GM21825 (cell line): ENCODE measurements at regions not wholly inside any gene's neighbourhood (a gene's known extent, or its start where the extent isn't known, plus 50 kb on each side); places are given as distances from the start of the nearest gene placed in this dataset.

Source experiments
- ATAC-seq: cut with Tn5 transposase; IDR thresholded peaks from one replicate; pipeline ENCODE4 v1.9.1; 2021; ENCODE audit warnings: mild to moderate bottlenecking, moderate library complexity; ENCODE audit not compliant: unreplicated experiment

DNA sequence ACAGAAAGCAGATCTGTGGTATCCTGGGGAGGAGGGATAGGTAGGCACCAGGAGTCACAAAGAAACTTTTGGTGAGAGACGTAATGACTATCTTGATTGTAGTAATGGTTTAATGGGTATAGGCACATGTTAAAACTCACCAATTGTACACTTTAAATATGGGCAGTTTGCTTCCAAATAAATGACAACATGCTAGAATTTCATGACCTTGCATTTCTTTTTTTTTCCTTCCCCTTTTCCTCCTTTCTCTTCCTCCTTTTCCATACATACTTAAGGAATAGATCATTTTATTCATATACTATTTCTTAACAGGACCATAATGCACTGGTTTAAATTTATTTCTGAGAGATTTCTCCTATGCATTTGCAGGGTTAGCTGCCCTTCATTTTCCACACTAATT, 341.8 kb downstream of the TMEM182 start:
- ATAC-seq: no peak

DNA sequence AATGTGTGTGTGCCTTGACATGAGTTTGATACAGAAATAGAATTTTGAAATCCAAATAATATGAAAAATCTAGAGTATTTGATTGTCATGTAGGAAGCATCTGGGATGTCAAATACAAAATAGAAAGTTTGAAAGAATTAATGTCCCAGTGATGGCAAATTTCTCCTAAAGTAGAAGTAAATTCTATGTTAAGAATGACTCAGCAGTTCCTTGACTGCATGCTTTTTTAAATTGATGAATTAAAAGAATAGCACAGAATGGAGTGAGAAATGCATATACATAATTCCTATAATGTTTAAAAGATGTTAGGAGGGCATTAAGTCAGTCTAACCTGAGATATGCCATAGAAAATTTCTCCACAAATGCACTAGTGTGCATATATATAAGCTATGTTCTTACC, 357.5 kb downstream of the TMEM182 start:
- no peak for ATAC-seq

DNA sequence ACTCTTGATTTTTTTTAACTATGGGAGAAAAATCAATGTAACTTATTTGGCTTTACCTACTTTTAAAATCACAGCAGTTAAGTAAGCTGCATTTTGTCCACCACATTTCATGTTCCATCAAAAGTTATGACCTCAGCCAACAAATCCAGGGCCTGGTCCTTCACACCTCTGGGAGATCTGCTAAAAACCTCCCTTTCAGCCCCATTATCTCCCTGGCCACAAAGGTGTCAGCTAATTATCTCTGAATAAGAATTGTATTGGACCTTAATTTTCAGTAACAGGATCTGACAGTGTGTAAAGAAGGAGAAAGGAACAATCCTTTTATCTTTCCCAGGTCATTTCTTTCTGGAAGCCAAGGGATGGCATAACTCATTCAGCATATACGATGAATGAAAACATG, 359.3 kb downstream of the TMEM182 start:
- no peak for ATAC-seq

GRCh38 chr2:103123516-103123915, 361.7 kb downstream of the TMEM182 start:
- no peak for ATAC-seq

GRCh38 chr2:103130857-103131256, 369.0 kb downstream of the TMEM182 start:
- no peak for ATAC-seq

- peak; percentile 91 for ATAC-seq
These were observed 370.8 kb downstream of the TMEM182 start for GRCh38 chr2:103132536-103133217.

GRCh38 chr2:103135679-103136078, 373.8 kb downstream of the TMEM182 start:
- no peak for ATAC-seq

DNA sequence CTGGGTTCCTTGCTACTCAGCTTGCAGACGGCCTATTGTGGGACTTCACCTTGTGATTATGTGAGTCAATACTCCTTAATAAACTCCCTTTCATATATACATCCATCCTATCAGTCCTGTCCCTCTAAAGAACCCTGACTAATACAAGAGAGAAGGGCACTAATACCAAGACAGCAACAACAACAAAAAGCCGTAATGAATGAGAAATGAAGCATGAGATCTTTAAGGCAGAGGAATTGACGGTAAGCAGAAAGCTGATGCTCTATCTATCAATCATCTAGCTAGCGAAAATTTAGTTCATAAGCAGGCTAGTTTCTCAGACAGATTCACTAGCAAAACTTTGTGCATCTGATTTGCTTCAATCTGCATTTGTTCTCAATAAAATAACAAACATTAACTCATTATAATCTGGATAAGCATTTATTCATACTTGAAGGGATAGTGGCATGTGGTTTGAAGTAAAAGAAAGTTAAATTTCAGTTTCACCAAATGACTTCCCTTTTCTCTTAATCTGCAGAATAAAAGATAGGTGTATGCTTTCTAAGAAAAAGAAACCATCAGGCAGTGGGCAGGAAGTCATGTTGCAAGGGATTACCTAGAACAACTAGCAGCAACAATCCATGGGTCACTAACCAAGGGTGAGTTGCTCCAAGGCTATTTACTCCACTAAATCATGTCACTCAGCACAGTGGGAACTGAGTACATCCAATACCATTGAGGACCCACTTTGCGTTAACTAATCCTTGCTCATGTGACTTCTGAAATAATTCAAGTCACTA, 376.5 kb downstream of the TMEM182 start:
- peak; percentile 59 for ATAC-seq

DNA sequence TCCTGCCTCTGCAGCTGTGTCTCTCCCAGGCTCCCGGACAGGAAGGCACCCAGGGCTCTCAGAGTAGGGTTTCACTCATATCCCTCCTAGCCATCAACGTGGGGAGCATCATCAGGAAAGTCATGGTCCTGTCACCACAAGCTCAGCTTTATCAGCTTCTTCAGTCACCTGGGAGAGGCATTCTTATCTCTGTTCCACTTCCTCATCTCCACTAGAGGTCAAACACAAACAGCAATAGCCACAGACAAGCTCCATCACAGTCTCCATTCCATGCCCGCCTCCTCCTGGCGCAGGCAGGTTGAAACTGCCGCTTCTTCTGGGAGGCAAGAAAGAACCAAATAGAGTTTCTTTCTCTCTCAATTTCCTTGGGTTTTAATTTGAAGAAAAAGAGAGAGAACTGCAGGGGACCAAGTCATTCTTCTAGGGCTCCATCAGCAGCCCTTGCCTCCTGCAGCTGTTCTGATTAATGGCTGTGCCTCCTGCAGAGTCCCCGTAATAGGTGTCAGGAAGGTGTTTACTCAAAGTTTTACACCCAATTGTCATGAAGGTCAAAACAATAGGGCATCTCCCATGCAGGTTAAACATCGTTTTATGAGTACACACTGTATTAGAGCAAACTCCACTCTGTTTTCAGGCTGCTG, 377.9 kb downstream of the TMEM182 start:
- no peak for ATAC-seq

- ATAC-seq: no peak
These were observed 383.0 kb downstream of the TMEM182 start for GRCh38 chr2:103144837-103145236.

- ATAC-seq: no peak
These were observed 383.9 kb downstream of the TMEM182 start for GRCh38 chr2:103145739-103146138.

GRCh38 chr2:103151046-103151445, 389.2 kb downstream of the TMEM182 start:
- no peak for ATAC-seq

DNA sequence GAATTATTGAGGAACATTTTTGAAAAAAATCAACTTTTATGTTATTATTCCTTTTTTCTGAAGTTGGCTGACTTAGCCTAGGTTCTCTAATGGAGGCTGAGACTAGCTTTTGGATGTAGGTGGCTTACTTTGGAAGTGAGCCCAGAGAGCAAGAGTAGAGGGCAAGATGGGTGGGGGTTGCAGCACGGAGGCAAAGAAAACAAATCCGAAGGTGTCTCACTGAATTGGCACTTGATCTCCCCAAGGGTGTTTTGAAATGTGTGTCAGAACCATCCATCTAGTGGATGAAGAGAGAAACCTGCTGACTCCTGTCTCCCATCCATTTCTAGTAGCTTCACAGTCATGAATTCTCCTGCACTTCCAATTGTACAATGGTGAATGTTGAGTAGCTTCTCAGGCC, 390.7 kb downstream of the TMEM182 start:
- ATAC-seq: no peak

GRCh38 chr2:103153580-103154284, 391.9 kb downstream of the TMEM182 start:
- ATAC-seq: no peak

DNA sequence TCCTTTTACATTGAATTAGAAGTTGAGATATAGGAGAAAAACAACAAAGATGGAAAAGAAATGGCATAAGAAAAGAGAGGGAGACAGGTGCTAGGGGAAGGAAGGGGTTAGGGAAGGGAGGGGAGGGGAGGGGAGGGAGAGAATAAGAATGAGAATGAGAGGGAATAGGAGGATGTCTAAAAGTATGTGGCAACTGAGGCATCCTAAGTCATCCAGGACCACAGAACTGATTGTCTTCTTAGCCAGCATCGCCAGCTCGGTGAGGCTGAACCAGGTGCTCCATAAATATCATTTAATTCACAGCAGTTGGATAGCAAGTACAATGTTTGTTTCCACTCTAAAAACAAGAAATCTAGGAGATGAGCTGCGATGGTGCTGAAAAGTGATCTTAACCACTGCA, 393.5 kb downstream of the TMEM182 start:
- no peak for ATAC-seq

GRCh38 chr2:103159018-103159417, 397.2 kb downstream of the TMEM182 start:
- ATAC-seq: no peak

DNA sequence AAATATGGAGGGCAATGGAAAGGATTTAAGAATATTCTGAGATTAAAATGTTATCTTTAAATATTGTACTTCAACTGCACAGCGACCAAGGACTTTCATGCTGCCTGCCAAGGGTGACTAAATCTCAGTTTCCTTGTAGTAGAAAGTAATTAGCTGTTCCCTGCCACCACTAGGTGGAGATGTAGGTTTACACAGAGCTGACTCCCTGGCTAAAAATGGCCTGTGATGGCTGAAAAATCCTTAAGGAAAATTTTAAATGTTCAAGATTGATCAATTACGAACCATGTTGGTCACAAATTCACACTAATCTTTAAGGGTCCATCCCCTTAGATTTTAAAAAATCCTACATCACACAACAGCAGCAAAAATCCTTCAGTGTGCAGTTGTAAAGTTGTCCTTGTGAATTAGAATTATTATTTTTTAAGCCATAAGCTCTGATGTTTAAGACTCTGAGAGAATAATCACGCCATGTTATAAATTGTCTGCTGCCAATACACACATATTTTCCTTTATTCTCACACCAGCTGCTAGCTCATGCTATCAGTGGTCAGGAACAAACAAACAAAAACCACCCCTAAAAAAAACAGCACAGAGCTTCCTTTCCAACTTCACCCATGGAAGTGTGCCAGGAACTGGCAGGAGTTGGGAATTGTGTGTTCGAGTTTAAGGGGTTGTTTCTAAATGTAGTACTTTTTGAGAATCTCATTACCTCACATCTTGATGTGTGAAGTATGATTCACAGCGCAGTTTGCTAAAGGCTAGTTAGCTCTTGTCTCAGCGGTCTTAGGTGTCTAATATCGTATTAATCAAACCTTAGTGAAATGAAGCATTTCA, 399.8 kb downstream of the TMEM182 start:
- ATAC-seq: peak; percentile 72

DNA sequence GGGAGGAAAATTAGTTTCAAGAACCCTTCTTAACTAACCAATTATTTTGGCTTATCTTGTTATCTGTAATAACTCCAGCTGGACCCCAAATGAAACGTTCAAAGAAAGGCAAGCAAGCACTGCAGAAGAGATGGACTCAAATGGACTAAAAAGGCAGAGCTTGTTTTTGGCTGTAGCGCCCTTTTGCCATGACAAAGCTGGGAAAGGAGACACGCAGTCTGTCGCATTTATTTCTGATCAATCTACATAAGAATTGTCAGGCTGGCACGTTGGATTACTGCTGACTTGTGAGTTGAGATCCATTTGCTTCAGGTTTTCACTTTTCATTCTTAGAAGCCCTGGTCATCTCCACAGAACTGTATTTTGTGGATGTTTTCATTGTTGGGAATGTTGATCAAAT, 402.9 kb downstream of the TMEM182 start:
- ATAC-seq: no peak

DNA sequence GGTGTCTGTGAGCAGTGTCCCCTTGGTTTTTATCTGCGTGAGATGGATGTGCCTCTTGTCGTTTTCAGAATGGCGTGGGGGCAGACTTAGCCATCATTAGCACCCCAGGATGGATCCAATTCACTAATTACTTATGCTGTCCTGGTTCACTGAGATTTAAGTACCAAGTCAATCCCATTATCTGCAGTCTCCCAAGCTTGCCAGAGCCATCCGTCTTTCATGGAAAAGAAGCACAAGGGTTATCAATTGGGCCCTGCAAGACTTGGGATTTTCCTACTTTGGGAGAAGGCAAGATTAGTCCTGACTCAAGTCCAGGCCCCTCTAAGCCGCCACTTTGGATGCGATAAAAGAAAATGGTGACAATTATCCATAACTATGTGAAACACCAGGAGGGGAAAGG, 404.0 kb downstream of the TMEM182 start:
- ATAC-seq: no peak

DNA sequence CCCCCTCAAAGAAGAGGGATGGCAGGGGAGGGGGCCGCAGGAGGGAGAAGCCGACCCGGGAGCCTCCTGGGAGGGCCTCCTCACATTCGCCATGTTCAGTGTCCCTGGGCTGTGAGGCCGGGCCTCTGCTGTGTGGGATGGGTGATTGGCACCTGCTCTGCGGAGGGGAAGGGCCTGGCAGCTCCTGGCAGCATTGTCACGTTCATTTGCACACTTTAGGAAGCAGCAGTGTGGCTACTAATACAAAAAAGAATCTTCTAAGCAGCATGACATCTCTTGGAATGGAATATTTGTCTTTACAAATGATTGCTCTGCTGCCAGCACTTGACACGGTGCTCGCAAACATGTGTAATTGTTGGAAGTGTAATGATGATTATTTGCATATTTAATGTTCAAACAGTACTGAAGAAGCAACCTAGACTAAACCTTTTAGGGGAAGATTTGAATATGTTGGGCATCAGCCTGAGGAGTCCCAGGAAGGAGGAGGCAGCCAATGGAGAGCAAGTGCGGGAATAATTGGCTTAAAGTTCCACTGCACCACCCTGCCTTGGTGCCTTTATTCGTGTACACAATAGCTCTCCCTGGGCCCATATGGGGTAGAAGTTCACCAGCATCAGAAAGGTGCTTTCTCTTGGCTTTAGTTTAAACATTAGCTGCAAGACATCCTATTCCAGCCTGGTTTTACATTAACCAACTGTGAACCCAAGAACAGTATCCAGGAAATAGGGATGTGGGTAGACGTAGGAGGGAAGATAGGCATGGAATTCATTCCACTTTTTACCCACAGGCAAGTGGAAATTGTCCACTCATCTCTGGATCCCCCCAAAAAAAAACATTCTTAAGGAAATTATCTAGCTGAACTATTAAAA, 404.9 kb downstream of the TMEM182 start:
- no peak for ATAC-seq
